ENCODE measurements at regions not wholly inside any gene's neighbourhood (a gene's known extent, or its start where the extent isn't known, plus 50 kb on each side); places are given as distances from the start of the nearest gene placed in this dataset.

GRCh38 chr20:52433326-52434040, 241.9 kb upstream of the ZFP64 start (continued):
- TF ChIP-seq, protein P1, sequence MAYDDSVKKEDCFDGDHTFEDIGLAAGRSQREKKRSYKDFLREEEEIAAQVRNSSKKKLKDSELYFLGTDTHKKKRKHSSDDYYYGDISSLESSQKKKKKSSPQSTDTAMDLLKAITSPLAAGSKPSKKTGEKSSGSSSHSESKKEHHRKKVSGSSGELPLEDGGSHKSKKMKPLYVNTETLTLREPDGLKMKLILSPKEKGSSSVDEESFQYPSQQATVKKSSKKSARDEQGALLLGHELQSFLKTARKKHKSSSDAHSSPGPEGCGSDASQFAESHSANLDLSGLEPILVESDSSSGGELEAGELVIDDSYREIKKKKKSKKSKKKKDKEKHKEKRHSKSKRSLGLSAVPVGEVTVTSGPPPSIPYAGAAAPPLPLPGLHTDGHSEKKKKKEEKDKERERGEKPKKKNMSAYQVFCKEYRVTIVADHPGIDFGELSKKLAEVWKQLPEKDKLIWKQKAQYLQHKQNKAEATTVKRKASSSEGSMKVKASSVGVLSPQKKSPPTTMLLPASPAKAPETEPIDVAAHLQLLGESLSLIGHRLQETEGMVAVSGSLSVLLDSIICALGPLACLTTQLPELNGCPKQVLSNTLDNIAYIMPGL (CRISPR knock-in tag; IDR thresholded peaks at IDR 0.05; ENCODE audit: borderline replicate concordance in 1 of 2, low read depth in 1 of 2): no peak
- TF ChIP-seq ZNF782 (CRISPR knock-in tag; IDR thresholded peaks at IDR 0.05; ENCODE audit: borderline replicate concordance) (no peak), RBM22 (optimal IDR thresholded peaks at IDR 0.05; ENCODE audit: low read length) (no peak), TEAD2 (CRISPR knock-in tag; IDR thresholded peaks at IDR 0.05) (no peak; the same call in 1 of the 2 replicates), ZFY (CRISPR knock-in tag; IDR thresholded peaks at IDR 0.05) (no peak), THAP8 (CRISPR knock-in tag; IDR thresholded peaks at IDR 0.05; ENCODE audit: borderline replicate concordance) (no peak), ATF3 (CRISPR knock-in tag; IDR thresholded peaks at IDR 0.05) (no peak), ARNT2 (CRISPR knock-in tag; IDR thresholded peaks at IDR 0.05; ENCODE audit: low read depth) (no peak), ZNF549 (CRISPR knock-in tag; IDR thresholded peaks at IDR 0.05) (no peak), ZFP82 (CRISPR knock-in tag; IDR thresholded peaks at IDR 0.05; ENCODE audit: borderline replicate concordance) (no peak), RARG (CRISPR knock-in tag; IDR thresholded peaks at IDR 0.05; ENCODE audit: low read depth) (no peak), HCFC1 (IDR thresholded peaks at IDR 0.05; ENCODE audit: low read depth, low read length) (no peak), TMF1 (CRISPR knock-in tag; IDR thresholded peaks at IDR 0.05; ENCODE audit: low read depth) (no peak), EHMT2 (IDR thresholded peaks at IDR 0.05; ENCODE audit: borderline replicate concordance, low read depth, low read length) (peak; percentile 72; the same call in 1 of the 2 replicates), ZNF777 (CRISPR knock-in tag; IDR thresholded peaks at IDR 0.05) (no peak), RFX3 (CRISPR knock-in tag; IDR thresholded peaks at IDR 0.05) (no peak), RFXANK (CRISPR knock-in tag; IDR thresholded peaks at IDR 0.05) (no peak), MLLT10 (CRISPR knock-in tag; IDR thresholded peaks at IDR 0.05) (no peak)
- TF ChIP-seq, protein P2, sequence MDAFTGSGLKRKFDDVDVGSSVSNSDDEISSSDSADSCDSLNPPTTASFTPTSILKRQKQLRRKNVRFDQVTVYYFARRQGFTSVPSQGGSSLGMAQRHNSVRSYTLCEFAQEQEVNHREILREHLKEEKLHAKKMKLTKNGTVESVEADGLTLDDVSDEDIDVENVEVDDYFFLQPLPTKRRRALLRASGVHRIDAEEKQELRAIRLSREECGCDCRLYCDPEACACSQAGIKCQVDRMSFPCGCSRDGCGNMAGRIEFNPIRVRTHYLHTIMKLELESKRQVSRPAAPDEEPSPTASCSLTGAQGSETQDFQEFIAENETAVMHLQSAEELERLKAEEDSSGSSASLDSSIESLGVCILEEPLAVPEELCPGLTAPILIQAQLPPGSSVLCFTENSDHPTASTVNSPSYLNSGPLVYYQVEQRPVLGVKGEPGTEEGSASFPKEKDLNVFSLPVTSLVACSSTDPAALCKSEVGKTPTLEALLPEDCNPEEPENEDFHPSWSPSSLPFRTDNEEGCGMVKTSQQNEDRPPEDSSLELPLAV (CRISPR knock-in tag; conservative IDR thresholded peaks at IDR 0.05; ENCODE audit: low read depth): no peak
- TF ChIP-seq, protein P3, sequence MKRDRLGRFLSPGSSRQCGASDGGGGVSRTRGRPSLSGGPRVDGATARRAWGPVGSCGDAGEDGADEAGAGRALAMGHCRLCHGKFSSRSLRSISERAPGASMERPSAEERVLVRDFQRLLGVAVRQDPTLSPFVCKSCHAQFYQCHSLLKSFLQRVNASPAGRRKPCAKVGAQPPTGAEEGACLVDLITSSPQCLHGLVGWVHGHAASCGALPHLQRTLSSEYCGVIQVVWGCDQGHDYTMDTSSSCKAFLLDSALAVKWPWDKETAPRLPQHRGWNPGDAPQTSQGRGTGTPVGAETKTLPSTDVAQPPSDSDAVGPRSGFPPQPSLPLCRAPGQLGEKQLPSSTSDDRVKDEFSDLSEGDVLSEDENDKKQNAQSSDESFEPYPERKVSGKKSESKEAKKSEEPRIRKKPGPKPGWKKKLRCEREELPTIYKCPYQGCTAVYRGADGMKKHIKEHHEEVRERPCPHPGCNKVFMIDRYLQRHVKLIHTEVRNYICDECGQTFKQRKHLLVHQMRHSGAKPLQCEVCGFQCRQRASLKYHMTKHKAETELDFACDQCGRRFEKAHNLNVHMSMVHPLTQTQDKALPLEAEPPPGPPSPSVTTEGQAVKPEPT (CRISPR knock-in tag; IDR thresholded peaks at IDR 0.05; ENCODE audit: low read depth): no peak
- TF ChIP-seq, protein P4, sequence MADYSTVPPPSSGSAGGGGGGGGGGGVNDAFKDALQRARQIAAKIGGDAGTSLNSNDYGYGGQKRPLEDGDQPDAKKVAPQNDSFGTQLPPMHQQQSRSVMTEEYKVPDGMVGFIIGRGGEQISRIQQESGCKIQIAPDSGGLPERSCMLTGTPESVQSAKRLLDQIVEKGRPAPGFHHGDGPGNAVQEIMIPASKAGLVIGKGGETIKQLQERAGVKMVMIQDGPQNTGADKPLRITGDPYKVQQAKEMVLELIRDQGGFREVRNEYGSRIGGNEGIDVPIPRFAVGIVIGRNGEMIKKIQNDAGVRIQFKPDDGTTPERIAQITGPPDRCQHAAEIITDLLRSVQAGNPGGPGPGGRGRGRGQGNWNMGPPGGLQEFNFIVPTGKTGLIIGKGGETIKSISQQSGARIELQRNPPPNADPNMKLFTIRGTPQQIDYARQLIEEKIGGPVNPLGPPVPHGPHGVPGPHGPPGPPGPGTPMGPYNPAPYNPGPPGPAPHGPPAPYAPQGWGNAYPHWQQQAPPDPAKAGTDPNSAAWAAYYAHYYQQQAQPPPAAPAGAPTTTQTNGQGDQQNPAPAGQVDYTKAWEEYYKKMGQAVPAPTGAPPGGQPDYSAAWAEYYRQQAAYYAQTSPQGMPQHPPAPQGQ (CRISPR knock-in tag; IDR thresholded peaks at IDR 0.05; ENCODE audit: borderline replicate concordance): no peak
